AG04450 (cell line): ENCODE measurements at regions not wholly inside any gene's neighbourhood (a gene's known extent, or its start where the extent isn't known, plus 50 kb on each side); places are given as distances from the start of the nearest gene placed in this dataset.

Experiments
- CTCF ChIA-PET: fragments of 300-600, 350-600 bp; formaldehyde crosslinking; extraction: SDS; loops from one replicate; lab custom pipeline; 2022; ENCODE audit warnings: antibody characterized with exemption, inconsistent platforms; lab: Charles Lee
- POLR2A ChIA-PET: fragments of 350-600 bp; formaldehyde crosslinking; extraction: SDS; loops from one replicate; lab custom pipeline; 2021; ENCODE audit warnings: antibody characterized with exemption, inconsistent platforms; lab: Yijun Ruan, JAX
- DNase-seq: peaks from one replicate; pipeline ENCODE4 v3.0.0-alpha.2; 2011; ENCODE audit warnings: low read depth, low spot score
- H3K27ac ChIP-seq: one replicate; pipeline ENCODE4 v1.5.1; 2012; ENCODE audit warnings: low read depth, low read length, control low read depth
- H3K27me3 ChIP-seq: one replicate; pipeline ENCODE4 v1.6.0; 2012; ENCODE audit warnings: low read length; ENCODE audit not compliant: control insufficient read depth, insufficient read depth
- H3K4me3 ChIP-seq: 2 replicates; pipeline ENCODE4 v1.5.1; 2011; ENCODE audit warnings: mild to moderate bottlenecking, low read depth, low read length, control low read depth
- H3K9me3 ChIP-seq: 2 replicates; pipeline ENCODE4 v1.5.1; 2012; ENCODE audit warnings: low read length; ENCODE audit not compliant: control insufficient read depth, insufficient read depth
- TF ChIP-seq, protein P1 (sequence below): IDR thresholded peaks from 2 replicates; pipeline ENCODE4 v1.5.1; 2011; ENCODE audit warnings: low read depth, low read length, control low read depth, inconsistent platforms

DNA sequence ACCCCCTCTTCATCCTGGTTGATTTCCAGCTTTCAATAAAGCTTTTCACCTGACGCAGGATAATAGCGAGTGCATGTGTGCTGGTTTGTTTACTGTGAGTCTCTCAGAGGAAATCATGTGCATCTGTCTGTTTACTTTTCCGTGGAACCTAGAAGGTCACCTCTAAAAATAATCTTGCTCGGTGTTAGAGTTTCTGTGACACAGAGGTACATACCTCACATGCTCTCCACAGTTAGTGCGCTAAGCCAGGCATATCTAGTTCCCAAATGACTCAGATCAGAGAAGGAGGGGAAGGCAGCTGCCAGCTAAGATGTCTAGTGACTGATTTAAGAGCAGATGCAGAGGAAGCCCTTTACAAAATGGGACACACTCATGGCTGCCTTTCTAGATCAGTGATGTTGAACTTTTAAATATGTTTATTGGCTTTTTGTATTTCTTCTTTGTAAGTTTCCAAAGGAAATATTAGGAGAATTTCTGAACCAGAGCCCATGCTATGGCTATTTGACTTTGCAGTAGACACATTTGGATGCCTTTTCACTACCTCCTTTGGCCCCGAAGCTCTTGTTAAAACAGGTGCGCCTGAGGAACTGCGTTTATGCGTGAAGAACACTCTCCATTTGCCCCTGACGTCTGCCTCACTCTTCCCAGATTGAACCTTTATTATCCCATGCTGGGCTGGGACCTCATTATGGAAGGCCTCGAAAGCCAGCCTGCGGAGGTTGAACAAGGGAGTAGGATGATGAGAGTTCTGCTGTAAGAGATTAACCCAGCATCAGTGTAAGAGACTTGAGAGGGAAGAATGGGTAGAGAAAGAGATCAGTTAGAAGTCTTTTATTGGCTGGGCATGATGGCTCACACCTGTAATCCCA is 145.6 kb downstream of the FAM161A start:
- ChIA-PET POLR2A (no interaction called here), CTCF (interaction anchor here (0.7 kb wide), 1 partner anchor 14 kb away, joined by 7 read pairs; no protein-coding TSS in a partner anchor)
- H3K9me3 ChIP-seq, result no peaks in the 10 kb centered on the region
- peaks cover 4% of the 10 kb centered on the region for H3K27me3 ChIP-seq
- H3K4me3 ChIP-seq, result no peak overlapping the region
- TF ChIP-seq, protein P1, sequence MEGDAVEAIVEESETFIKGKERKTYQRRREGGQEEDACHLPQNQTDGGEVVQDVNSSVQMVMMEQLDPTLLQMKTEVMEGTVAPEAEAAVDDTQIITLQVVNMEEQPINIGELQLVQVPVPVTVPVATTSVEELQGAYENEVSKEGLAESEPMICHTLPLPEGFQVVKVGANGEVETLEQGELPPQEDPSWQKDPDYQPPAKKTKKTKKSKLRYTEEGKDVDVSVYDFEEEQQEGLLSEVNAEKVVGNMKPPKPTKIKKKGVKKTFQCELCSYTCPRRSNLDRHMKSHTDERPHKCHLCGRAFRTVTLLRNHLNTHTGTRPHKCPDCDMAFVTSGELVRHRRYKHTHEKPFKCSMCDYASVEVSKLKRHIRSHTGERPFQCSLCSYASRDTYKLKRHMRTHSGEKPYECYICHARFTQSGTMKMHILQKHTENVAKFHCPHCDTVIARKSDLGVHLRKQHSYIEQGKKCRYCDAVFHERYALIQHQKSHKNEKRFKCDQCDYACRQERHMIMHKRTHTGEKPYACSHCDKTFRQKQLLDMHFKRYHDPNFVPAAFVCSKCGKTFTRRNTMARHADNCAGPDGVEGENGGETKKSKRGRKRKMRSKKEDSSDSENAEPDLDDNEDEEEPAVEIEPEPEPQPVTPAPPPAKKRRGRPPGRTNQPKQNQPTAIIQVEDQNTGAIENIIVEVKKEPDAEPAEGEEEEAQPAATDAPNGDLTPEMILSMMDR, result no peak
- DNase-seq, result peak; percentile 23
- no peak overlapping the region for H3K27ac ChIP-seq

DNA sequence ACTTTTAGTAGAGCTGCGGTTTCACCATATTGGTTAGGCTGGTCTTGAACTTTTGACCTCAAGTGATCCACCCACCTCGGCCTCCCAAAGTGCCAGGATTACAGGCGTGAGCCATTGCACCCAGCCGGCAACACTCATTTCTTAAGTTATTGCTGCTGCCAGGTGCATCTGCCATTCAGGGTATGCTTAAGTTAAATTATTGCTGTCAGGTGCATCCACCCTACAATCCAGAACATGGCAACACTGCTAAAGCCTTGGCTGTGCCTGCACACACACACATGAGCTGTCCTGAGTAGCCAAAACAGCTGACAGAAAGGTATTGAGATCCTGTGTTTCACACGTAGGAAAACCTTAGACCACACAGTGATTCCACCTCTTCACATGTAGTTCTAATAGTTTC is 148.2 kb downstream of the FAM161A start:
- ChIA-PET POLR2A (no interaction called here), CTCF (no interaction called here)
- DNase-seq, result no peak
- H3K27me3 ChIP-seq, result peaks cover 4% of the 10 kb centered on the region
- no peak overlapping the region for H3K27ac ChIP-seq
- H3K9me3 ChIP-seq, result no peaks in the 10 kb centered on the region
- TF ChIP-seq, protein P1, result no peak
- H3K4me3 ChIP-seq, result no peak overlapping the region

DNA sequence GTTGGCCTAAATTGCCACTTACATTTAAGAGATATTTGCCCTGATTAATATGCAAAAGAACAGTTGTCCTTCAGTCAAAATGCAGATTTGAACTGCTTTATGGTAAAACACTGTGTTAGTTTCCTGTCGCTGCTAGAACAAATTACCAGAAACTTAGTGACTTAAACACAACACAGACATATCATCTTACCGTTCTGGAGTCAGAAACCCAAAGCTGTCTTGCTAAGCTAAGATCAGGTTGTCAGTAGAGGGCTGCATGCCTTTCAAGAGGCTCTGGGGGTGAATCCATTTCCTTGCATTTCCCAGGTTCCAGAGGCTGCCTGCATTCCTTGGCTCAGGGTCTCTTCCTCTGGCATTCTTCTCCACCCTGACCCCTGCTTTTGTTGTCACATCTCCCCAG is 149.5 kb downstream of the FAM161A start:
- DNase-seq, result no peak
- H3K9me3 ChIP-seq, result no peaks in the 10 kb centered on the region
- TF ChIP-seq, protein P1, result no peak
- H3K4me3 ChIP-seq, result no peak overlapping the region
- ChIA-PET CTCF (no interaction called here), POLR2A (no interaction called here)
- no peaks in the 10 kb centered on the region for H3K27me3 ChIP-seq
- H3K27ac ChIP-seq, result no peak overlapping the region

DNA sequence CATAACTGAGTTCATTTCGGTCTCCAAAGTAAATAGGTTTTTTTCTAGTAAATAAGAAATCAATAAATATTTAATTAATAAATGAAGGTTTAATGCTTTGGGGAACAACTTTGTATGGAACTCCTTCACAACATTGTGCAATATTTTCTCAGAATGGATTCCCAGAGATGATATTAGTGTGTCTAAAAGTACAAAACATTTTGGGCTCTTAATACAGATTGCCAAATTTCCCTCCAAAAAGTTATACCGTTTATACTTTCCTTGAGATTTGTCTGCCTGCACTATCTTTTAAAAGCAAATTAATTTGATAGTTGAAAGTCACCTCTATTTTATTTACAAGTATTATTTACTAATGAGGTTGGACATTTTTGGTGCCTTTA is 151.8 kb downstream of the FAM161A start:
- TF ChIP-seq, protein P1, result no peak
- ChIA-PET CTCF (no interaction called here), POLR2A (no interaction called here)

DNA sequence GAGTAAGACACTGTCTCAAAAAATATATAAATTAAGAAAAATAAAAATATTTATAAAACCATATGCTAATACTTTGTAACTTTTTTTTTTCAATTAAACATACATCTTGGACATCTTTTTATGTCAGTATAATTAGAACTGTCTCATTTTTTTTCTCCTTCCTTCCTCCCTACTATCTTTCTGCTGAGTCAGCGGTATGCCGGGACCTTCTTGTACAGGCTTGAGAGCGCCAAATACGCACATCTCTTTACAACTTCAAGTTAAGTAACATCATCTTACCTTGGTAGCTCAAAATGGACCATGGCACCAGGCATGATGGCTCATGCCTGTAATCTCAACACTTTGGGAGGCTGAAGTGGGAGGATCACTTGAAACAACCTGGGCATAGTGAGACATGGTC is 153.4 kb downstream of the FAM161A start:
- TF ChIP-seq, protein P1, result no peak
- no peaks in the 10 kb centered on the region for H3K27me3 ChIP-seq
- POLR2A ChIA-PET, result no interaction called here
- CTCF ChIA-PET, result interaction anchor here (0.5 kb wide), 1 partner anchor 1992 kb away, joined by 3 read pairs; no protein-coding TSS in a partner anchor
- DNase-seq, result no peak
- no peak overlapping the region for H3K27ac ChIP-seq
- H3K4me3 ChIP-seq, result no peak overlapping the region
- H3K9me3 ChIP-seq, result no peaks in the 10 kb centered on the region

More for the DNA sequence above, 151.8 kb downstream of the FAM161A start:
- Histone ChIP-seq H3K9me3 (no peaks in the 10 kb centered on the region), H3K4me3 (no peak overlapping the region), H3K27me3 (no peaks in the 10 kb centered on the region), H3K27ac (no peak overlapping the region)
- no peak for DNase-seq
